HG03139 (cell line): ENCODE measurements at regions not wholly inside any gene's neighbourhood (a gene's known extent, or its start where the extent isn't known, plus 50 kb on each side); places are given as distances from the start of the nearest gene placed in this dataset.
"Not testable (repeated sequence)": the region's sequence is repeated elsewhere in the genome, so short reads cannot be mapped to it uniquely, and the experiment has no call there.

Experiments used
- ATAC-seq: cut with Tn5 transposase; IDR thresholded peaks from one replicate; pipeline ENCODE4 v1.9.1; 2021; ENCODE audit not compliant: unreplicated experiment

GRCh38 chr7:114182837-114183236 lies 231.8 kb upstream of the FOXP2 start:
- ATAC-seq, result no peak

- ATAC-seq, result no peak
Observed at GRCh38 chr7:114181280-114181679, 233.3 kb upstream of the FOXP2 start.

GRCh38 chr7:114180556-114181266 lies 233.9 kb upstream of the FOXP2 start:
- no peak for ATAC-seq

- no peak for ATAC-seq
Observed at GRCh38 chr7:114175125-114175524, 239.5 kb upstream of the FOXP2 start.

- no peak for ATAC-seq
Observed at GRCh38 chr7:114173170-114173890, 241.3 kb upstream of the FOXP2 start.

GRCh38 chr7:114169389-114169788 lies 245.2 kb upstream of the FOXP2 start:
- not testable (repeated sequence) for ATAC-seq

GRCh38 chr7:114160925-114161324 lies 242.1 kb upstream of the PPP1R3A start:
- no peak for ATAC-seq

- ATAC-seq, result no peak
Observed at GRCh38 chr7:114158854-114159253, 240.0 kb upstream of the PPP1R3A start.

GRCh38 chr7:114158275-114158674 lies 239.5 kb upstream of the PPP1R3A start:
- ATAC-seq, result no peak

- no peak for ATAC-seq
Observed at GRCh38 chr7:114156178-114156577, 237.4 kb upstream of the PPP1R3A start.

GRCh38 chr7:114155116-114156110 lies 236.6 kb upstream of the PPP1R3A start:
- no peak for ATAC-seq

- ATAC-seq, result no peak
Observed at GRCh38 chr7:114153700-114154099, 234.9 kb upstream of the PPP1R3A start.

- ATAC-seq, result no peak
Observed at GRCh38 chr7:114152314-114152938, 233.6 kb upstream of the PPP1R3A start.

- no peak for ATAC-seq
Observed at GRCh38 chr7:114151777-114152176, 233.0 kb upstream of the PPP1R3A start.

GRCh38 chr7:114150689-114151088 lies 231.9 kb upstream of the PPP1R3A start:
- no peak for ATAC-seq

GRCh38 chr7:114148779-114149178 lies 230.0 kb upstream of the PPP1R3A start:
- ATAC-seq, result no peak

- ATAC-seq, result no peak
Observed at GRCh38 chr7:114141415-114141814, 222.6 kb upstream of the PPP1R3A start.

- ATAC-seq, result no peak
Observed at GRCh38 chr7:114140561-114140960, 221.8 kb upstream of the PPP1R3A start.

- not testable (repeated sequence) for ATAC-seq
Observed at GRCh38 chr7:114139690-114140089, 220.9 kb upstream of the PPP1R3A start.

- no peak for ATAC-seq
Observed at GRCh38 chr7:114138587-114138986, 219.8 kb upstream of the PPP1R3A start.

GRCh38 chr7:114133717-114134116 lies 214.9 kb upstream of the PPP1R3A start:
- ATAC-seq, result no peak
